ENCODE measurements at regions not wholly inside any gene's neighbourhood (a gene's known extent, or its start where the extent isn't known, plus 50 kb on each side); places are given as distances from the start of the nearest gene placed in this dataset.
"Not testable (repeated sequence)": the region's sequence is repeated elsewhere in the genome, so short reads cannot be mapped to it uniquely, and the experiment has no call there.

- DNase-seq = no peak
- Histone ChIP-seq H3K27me3 (replicated peaks; ENCODE audit: control insufficient read depth, insufficient read depth, low read length, poor library complexity, severe bottlenecking) (no peaks in the 10 kb centered on the region), H3K4me3 (ENCODE audit: insufficient read depth, low read depth, low read length, poor library complexity, severe bottlenecking) (no peak overlapping the region), H3K27ac (ENCODE audit: insufficient read depth, low read length, poor library complexity, severe bottlenecking) (no peak overlapping the region), H3K36me3 (ENCODE audit: control insufficient read depth, insufficient read depth, low read length) (no peaks in the 10 kb centered on the region), H3K9me3 (ENCODE audit: control insufficient read depth, low read length) (no peaks in the 10 kb centered on the region), H3K4me1 (ENCODE audit: control insufficient read depth, insufficient read depth, low read length, poor library complexity, severe bottlenecking) (no peaks in the 10 kb centered on the region)
Measured at GRCh38 chr13:62125451-62125850, 709.8 kb upstream of the PCDH20 start.

GRCh38 chr13:62123409-62123808, 707.8 kb upstream of the PCDH20 start:
- no peak overlapping the region for H3K27ac ChIP-seq (ENCODE audit: insufficient read depth, low read length, poor library complexity, severe bottlenecking)
- DNase-seq = no peak
- H3K4me1 ChIP-seq (ENCODE audit: control insufficient read depth, insufficient read depth, low read length, poor library complexity, severe bottlenecking) = no peaks in the 10 kb centered on the region
- no peaks in the 10 kb centered on the region for H3K36me3 ChIP-seq (ENCODE audit: control insufficient read depth, insufficient read depth, low read length)
- H3K9me3 ChIP-seq (ENCODE audit: control insufficient read depth, low read length) = no peaks in the 10 kb centered on the region
- no peak overlapping the region for H3K4me3 ChIP-seq (ENCODE audit: insufficient read depth, low read depth, low read length, poor library complexity, severe bottlenecking)
- H3K27me3 ChIP-seq (replicated peaks; ENCODE audit: control insufficient read depth, insufficient read depth, low read length, poor library complexity, severe bottlenecking) = no peaks in the 10 kb centered on the region

- H3K4me1 ChIP-seq (ENCODE audit: control insufficient read depth, insufficient read depth, low read length, poor library complexity, severe bottlenecking) = no peaks in the 10 kb centered on the region
- no peaks in the 10 kb centered on the region for H3K36me3 ChIP-seq (ENCODE audit: control insufficient read depth, insufficient read depth, low read length)
Measured at GRCh38 chr13:62122434-62122833, 706.8 kb upstream of the PCDH20 start.

GRCh38 chr13:62119739-62120700, 704.4 kb upstream of the PCDH20 start:
- Histone ChIP-seq H3K4me3 (ENCODE audit: insufficient read depth, low read depth, low read length, poor library complexity, severe bottlenecking) (no peak overlapping the region), H3K4me1 (ENCODE audit: control insufficient read depth, insufficient read depth, low read length, poor library complexity, severe bottlenecking) (no peaks in the 10 kb centered on the region)
- no peak for DNase-seq

More at GRCh38 chr13:62122434-62122833, 706.8 kb upstream of the PCDH20 start:
- H3K27ac ChIP-seq (ENCODE audit: insufficient read depth, low read length, poor library complexity, severe bottlenecking) = no peak overlapping the region
- DNase-seq = no peak
- no peaks in the 10 kb centered on the region for H3K27me3 ChIP-seq (replicated peaks; ENCODE audit: control insufficient read depth, insufficient read depth, low read length, poor library complexity, severe bottlenecking)
- no peaks in the 10 kb centered on the region for H3K9me3 ChIP-seq (ENCODE audit: control insufficient read depth, low read length)
- H3K4me3 ChIP-seq (ENCODE audit: insufficient read depth, low read depth, low read length, poor library complexity, severe bottlenecking) = no peak overlapping the region

GRCh38 chr13:62115831-62116230, 700.2 kb upstream of the PCDH20 start:
- no peak for DNase-seq
- no peaks in the 10 kb centered on the region for H3K4me1 ChIP-seq (ENCODE audit: control insufficient read depth, insufficient read depth, low read length, poor library complexity, severe bottlenecking)

More at GRCh38 chr13:62119739-62120700, 704.4 kb upstream of the PCDH20 start:
- Histone ChIP-seq H3K36me3 (ENCODE audit: control insufficient read depth, insufficient read depth, low read length) (no peaks in the 10 kb centered on the region), H3K27me3 (replicated peaks; ENCODE audit: control insufficient read depth, insufficient read depth, low read length, poor library complexity, severe bottlenecking) (no peaks in the 10 kb centered on the region), H3K9me3 (ENCODE audit: control insufficient read depth, low read length) (no peaks in the 10 kb centered on the region), H3K27ac (ENCODE audit: insufficient read depth, low read length, poor library complexity, severe bottlenecking) (no peak overlapping the region)

GRCh38 chr13:62113179-62113578, 697.5 kb upstream of the PCDH20 start:
- no peaks in the 10 kb centered on the region for H3K27me3 ChIP-seq (replicated peaks; ENCODE audit: control insufficient read depth, insufficient read depth, low read length, poor library complexity, severe bottlenecking)
- no peak overlapping the region for H3K4me3 ChIP-seq (ENCODE audit: insufficient read depth, low read depth, low read length, poor library complexity, severe bottlenecking)
- no peaks in the 10 kb centered on the region for H3K4me1 ChIP-seq (ENCODE audit: control insufficient read depth, insufficient read depth, low read length, poor library complexity, severe bottlenecking)
- H3K36me3 ChIP-seq (ENCODE audit: control insufficient read depth, insufficient read depth, low read length) = no peaks in the 10 kb centered on the region
- no peak overlapping the region for H3K27ac ChIP-seq (ENCODE audit: insufficient read depth, low read length, poor library complexity, severe bottlenecking)
- no peaks in the 10 kb centered on the region for H3K9me3 ChIP-seq (ENCODE audit: control insufficient read depth, low read length)
- DNase-seq = no peak

More at GRCh38 chr13:62115831-62116230, 700.2 kb upstream of the PCDH20 start:
- Histone ChIP-seq H3K27ac (ENCODE audit: insufficient read depth, low read length, poor library complexity, severe bottlenecking) (no peak overlapping the region), H3K9me3 (ENCODE audit: control insufficient read depth, low read length) (no peaks in the 10 kb centered on the region), H3K4me3 (ENCODE audit: insufficient read depth, low read depth, low read length, poor library complexity, severe bottlenecking) (no peak overlapping the region), H3K36me3 (ENCODE audit: control insufficient read depth, insufficient read depth, low read length) (no peaks in the 10 kb centered on the region), H3K27me3 (replicated peaks; ENCODE audit: control insufficient read depth, insufficient read depth, low read length, poor library complexity, severe bottlenecking) (no peaks in the 10 kb centered on the region)

GRCh38 chr13:62110079-62110478, 694.4 kb upstream of the PCDH20 start:
- no peaks in the 10 kb centered on the region for H3K27me3 ChIP-seq (replicated peaks; ENCODE audit: control insufficient read depth, insufficient read depth, low read length, poor library complexity, severe bottlenecking)
- H3K36me3 ChIP-seq (ENCODE audit: control insufficient read depth, insufficient read depth, low read length) = no peaks in the 10 kb centered on the region
- H3K4me3 ChIP-seq (ENCODE audit: insufficient read depth, low read depth, low read length, poor library complexity, severe bottlenecking) = no peak overlapping the region
- DNase-seq = no peak
- no peaks in the 10 kb centered on the region for H3K4me1 ChIP-seq (ENCODE audit: control insufficient read depth, insufficient read depth, low read length, poor library complexity, severe bottlenecking)
- no peaks in the 10 kb centered on the region for H3K9me3 ChIP-seq (ENCODE audit: control insufficient read depth, low read length)
- no peak overlapping the region for H3K27ac ChIP-seq (ENCODE audit: insufficient read depth, low read length, poor library complexity, severe bottlenecking)

- H3K36me3 ChIP-seq (ENCODE audit: control insufficient read depth, insufficient read depth, low read length); H3K27ac ChIP-seq (ENCODE audit: insufficient read depth, low read length, poor library complexity, severe bottlenecking); H3K4me3 ChIP-seq (ENCODE audit: insufficient read depth, low read depth, low read length, poor library complexity, severe bottlenecking); H3K9me3 ChIP-seq (ENCODE audit: control insufficient read depth, low read length); DNase-seq; H3K27me3 ChIP-seq (replicated peaks; ENCODE audit: control insufficient read depth, insufficient read depth, low read length, poor library complexity, severe bottlenecking); H3K4me1 ChIP-seq (ENCODE audit: control insufficient read depth, insufficient read depth, low read length, poor library complexity, severe bottlenecking): not testable (repeated sequence)
Measured at GRCh38 chr13:62104136-62104535, 688.5 kb upstream of the PCDH20 start.

GRCh38 chr13:62096652-62097051, 681.0 kb upstream of the PCDH20 start:
- Histone ChIP-seq H3K4me3 (ENCODE audit: insufficient read depth, low read depth, low read length, poor library complexity, severe bottlenecking) (no peak overlapping the region), H3K27me3 (replicated peaks; ENCODE audit: control insufficient read depth, insufficient read depth, low read length, poor library complexity, severe bottlenecking) (no peaks in the 10 kb centered on the region), H3K4me1 (ENCODE audit: control insufficient read depth, insufficient read depth, low read length, poor library complexity, severe bottlenecking) (no peaks in the 10 kb centered on the region), H3K9me3 (ENCODE audit: control insufficient read depth, low read length) (no peaks in the 10 kb centered on the region), H3K27ac (ENCODE audit: insufficient read depth, low read length, poor library complexity, severe bottlenecking) (no peak overlapping the region), H3K36me3 (ENCODE audit: control insufficient read depth, insufficient read depth, low read length) (no peaks in the 10 kb centered on the region)
- no peak for DNase-seq

- H3K4me3 ChIP-seq (ENCODE audit: insufficient read depth, low read depth, low read length, poor library complexity, severe bottlenecking) = no peak overlapping the region
- DNase-seq = no peak
- H3K4me1 ChIP-seq (ENCODE audit: control insufficient read depth, insufficient read depth, low read length, poor library complexity, severe bottlenecking) = no peaks in the 10 kb centered on the region
- no peaks in the 10 kb centered on the region for H3K27me3 ChIP-seq (replicated peaks; ENCODE audit: control insufficient read depth, insufficient read depth, low read length, poor library complexity, severe bottlenecking)
- H3K9me3 ChIP-seq (ENCODE audit: control insufficient read depth, low read length) = no peaks in the 10 kb centered on the region
- no peak overlapping the region for H3K27ac ChIP-seq (ENCODE audit: insufficient read depth, low read length, poor library complexity, severe bottlenecking)
- H3K36me3 ChIP-seq (ENCODE audit: control insufficient read depth, insufficient read depth, low read length) = no peaks in the 10 kb centered on the region
Measured at GRCh38 chr13:62094932-62095331, 679.3 kb upstream of the PCDH20 start.

All from effector memory CD4-positive, alpha-beta T cell (primary cell).